ENCODE measurements at regions not wholly inside any gene's neighbourhood (a gene's known extent, or its start where the extent isn't known, plus 50 kb on each side); places are given as distances from the start of the nearest gene placed in this dataset.
"Not testable (repeated sequence)": the region's sequence is repeated elsewhere in the genome, so short reads cannot be mapped to it uniquely, and the experiment has no call there.

GRCh38 chr14:40674502-40674901, 932.2 kb upstream of the LRFN5 start:
- DNase-seq = no peak
- H3K4me3 ChIP-seq (ENCODE audit: low read depth, low read length) = no peak overlapping the region
- H3K27me3 ChIP-seq = no peaks in the 10 kb centered on the region

DNA sequence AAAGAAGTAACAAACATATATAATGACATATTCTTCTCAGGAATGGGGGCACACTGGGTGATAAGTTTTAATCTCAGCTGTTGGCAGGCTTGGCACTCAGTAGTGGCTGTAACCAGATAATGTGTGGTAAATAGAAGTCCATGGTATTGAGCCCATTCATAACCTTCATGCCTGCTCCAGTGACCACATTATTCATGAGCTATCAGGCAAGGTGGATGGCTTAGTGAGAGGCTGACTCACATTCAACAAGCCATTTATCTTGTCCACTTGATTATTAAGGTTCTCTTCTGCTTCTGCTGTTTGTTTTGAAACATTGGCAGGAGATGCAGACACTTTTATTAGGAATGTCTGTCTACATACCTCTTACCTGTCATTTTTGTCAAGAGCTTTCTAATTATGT, 950.4 kb upstream of the LRFN5 start:
- H3K4me1 ChIP-seq = no peaks in the 10 kb centered on the region
- no peaks in the 10 kb centered on the region for H3K36me3 ChIP-seq
- no peak for TF ChIP-seq CTCF (IDR thresholded peaks at IDR 0.05; ENCODE audit: low read depth, low read length)
- H3K4me3 ChIP-seq (ENCODE audit: low read depth, low read length) = no peak overlapping the region
- H3K9me3 ChIP-seq = no peaks in the 10 kb centered on the region
- DNase-seq = no peak
- no peaks in the 10 kb centered on the region for H3K27me3 ChIP-seq

More at GRCh38 chr14:40674502-40674901, 932.2 kb upstream of the LRFN5 start:
- Histone ChIP-seq H3K4me1 (no peaks in the 10 kb centered on the region), H3K36me3 (no peaks in the 10 kb centered on the region), H3K9me3 (no peaks in the 10 kb centered on the region)
- TF ChIP-seq CTCF (IDR thresholded peaks at IDR 0.05; ENCODE audit: low read depth, low read length) = no peak

GRCh38 chr14:40652089-40652691, 954.5 kb upstream of the LRFN5 start:
- Histone ChIP-seq H3K9me3 (no peaks in the 10 kb centered on the region), H3K27me3 (no peaks in the 10 kb centered on the region), H3K4me3 (ENCODE audit: low read depth, low read length) (no peak overlapping the region), H3K4me1 (no peaks in the 10 kb centered on the region), H3K36me3 (no peaks in the 10 kb centered on the region)
- TF ChIP-seq CTCF (IDR thresholded peaks at IDR 0.05; ENCODE audit: low read depth, low read length) = no peak
- no peak for DNase-seq

DNA sequence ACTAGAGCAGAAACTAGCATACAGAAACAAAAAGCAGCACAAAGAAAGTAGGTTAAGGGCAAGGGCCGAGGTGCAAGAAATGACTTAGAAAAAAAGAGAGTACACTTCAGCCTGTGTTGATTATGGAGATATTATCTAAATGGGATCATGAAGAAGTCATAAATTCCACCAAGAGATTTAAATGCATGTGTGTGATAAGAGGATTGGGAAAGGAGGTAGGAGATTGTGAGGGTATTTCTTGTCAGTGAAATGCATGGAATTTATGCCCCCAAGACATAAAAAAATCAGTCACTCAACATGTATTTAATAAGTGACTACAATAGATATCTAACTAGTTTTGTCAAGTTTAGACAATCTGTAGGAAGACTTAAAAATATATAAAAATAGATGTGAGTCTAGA, 976.2 kb upstream of the LRFN5 start:
- TF ChIP-seq CTCF (IDR thresholded peaks at IDR 0.05; ENCODE audit: low read depth, low read length) = no peak
- Histone ChIP-seq H3K4me1 (no peaks in the 10 kb centered on the region), H3K36me3 (no peaks in the 10 kb centered on the region), H3K4me3 (ENCODE audit: low read depth, low read length) (no peak overlapping the region), H3K9me3 (no peaks in the 10 kb centered on the region), H3K27me3 (no peaks in the 10 kb centered on the region)
- no peak for DNase-seq

GRCh38 chr14:40629551-40630137, 977.0 kb upstream of the LRFN5 start:
- not testable (repeated sequence) for H3K9me3 ChIP-seq, H3K27me3 ChIP-seq, H3K4me1 ChIP-seq, H3K36me3 ChIP-seq
- H3K4me3 ChIP-seq (ENCODE audit: low read depth, low read length) = peak overlapping the region; percentile 40
- DNase-seq = peak; percentile 67

- H3K4me3 ChIP-seq (ENCODE audit: low read depth, low read length) = peak overlapping the region; percentile 19; the same call in 1 of the 2 replicates
- no peaks in the 10 kb centered on the region for H3K36me3 ChIP-seq
- no peak for TF ChIP-seq CTCF (IDR thresholded peaks at IDR 0.05; ENCODE audit: low read depth, low read length)
Measured at GRCh38 chr14:40629144-40629543, 977.5 kb upstream of the LRFN5 start.

More at GRCh38 chr14:40629144-40629543, 977.5 kb upstream of the LRFN5 start:
- H3K27me3 ChIP-seq = no peaks in the 10 kb centered on the region
- no peaks in the 10 kb centered on the region for H3K9me3 ChIP-seq
- no peak for DNase-seq
- H3K4me1 ChIP-seq = no peaks in the 10 kb centered on the region

Data from BE2C (cell line).